ENCODE measurements at regions not wholly inside any gene's neighbourhood (a gene's known extent, or its start where the extent isn't known, plus 50 kb on each side); places are given as distances from the start of the nearest gene placed in this dataset.

DNA sequence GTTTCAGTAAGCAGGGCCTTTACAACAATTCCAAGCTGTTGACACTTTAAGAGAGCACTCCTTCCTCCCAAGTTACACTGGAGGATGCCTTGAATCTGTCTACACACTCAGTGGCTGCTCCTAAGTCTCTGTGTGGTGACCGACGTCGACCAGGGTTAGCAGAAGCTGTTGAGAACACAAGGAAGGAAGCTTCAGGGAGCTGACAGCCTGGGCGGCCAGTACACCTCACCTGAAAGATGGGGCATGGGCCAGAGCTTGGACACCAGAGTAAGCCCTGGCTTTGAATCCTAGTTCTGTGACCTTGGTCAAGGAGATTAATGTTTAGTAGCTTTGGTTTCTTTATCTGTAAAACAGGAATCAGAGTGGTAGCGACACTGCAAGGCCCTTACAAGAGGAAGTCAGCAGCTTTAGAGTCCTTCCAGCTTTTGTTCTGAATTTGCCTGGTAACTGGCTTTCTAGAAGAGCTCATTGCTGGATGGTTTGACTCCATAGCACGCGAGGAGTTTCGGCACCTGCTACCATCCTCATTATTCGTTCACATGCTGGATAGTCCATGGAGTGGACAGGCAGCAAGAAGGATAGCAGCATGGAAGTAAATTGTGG, 214.2 kb downstream of the FGF9 start:
- H3K23ac ChIP-seq (ENCODE audit: insufficient read length) = no peak overlapping the region
- H3K27me3 ChIP-seq (replicated peaks in 1 of 4; ENCODE audit: control insufficient read depth in 3 of 4, extremely low read depth in 1 of 4, insufficient read depth in 3 of 4, low read length in 3 of 4) = no peaks in the 10 kb centered on the region
- H4K5ac ChIP-seq (ENCODE audit: insufficient read length, low read depth, low read length) = no peak overlapping the region
- H4K20me1 ChIP-seq (replicated peaks in 1 of 2; ENCODE audit: control insufficient read depth in 1 of 2, insufficient read depth in 2 of 2, low read length in 2 of 2) = no peaks in the 10 kb centered on the region
- H2BK12ac ChIP-seq (ENCODE audit: low read depth, low read length) = no peak overlapping the region
- no peaks in the 10 kb centered on the region for H3K79me2 ChIP-seq (ENCODE audit: control insufficient read depth in 1 of 2, insufficient read depth in 2 of 2, low read length in 2 of 2)
- no peak overlapping the region for H4K91ac ChIP-seq (replicated peaks; ENCODE audit: insufficient read length, low read length)
- WGBS, 2 experiments (ENCODE audit: extremely low coverage in 1 of 2, insufficient coverage in 1 of 2, insufficient read length in 1 of 2, insufficient replicate concordance in 2 of 2, low coverage in 1 of 2, low lambda C conversion rate in 2 of 2, missing lambda C conversion rate in 1 of 2) = 87% methylated on average over 9 of the region's 9 CpGs; no CpG with 5 or more reads in 1 of the 2 experiments
- no peak for FAIRE-seq
- no peak overlapping the region for H2AFZ ChIP-seq (ENCODE audit: low read length)
- H3K9ac ChIP-seq (replicated peaks in 1 of 4; ENCODE audit: extremely low read depth in 1 of 4, low read depth in 3 of 4, low read length in 3 of 4) = no peak overlapping the region
- H3K27ac ChIP-seq (ENCODE audit: low read depth, low read length) = no peak overlapping the region
- no peak overlapping the region for H3K4ac ChIP-seq (replicated peaks; ENCODE audit: insufficient read length, low read depth, low read length)
- H3K4me2 ChIP-seq (ENCODE audit: insufficient read depth in 1 of 2, low read depth in 2 of 2, low read length in 2 of 2) = no peak overlapping the region
- no peak overlapping the region for H4K8ac ChIP-seq (ENCODE audit: extremely low read depth, insufficient read depth, low read length)
- H3K18ac ChIP-seq (ENCODE audit: extremely low read depth, low read length) = no peak overlapping the region
- H3K79me1 ChIP-seq (ENCODE audit: low read depth, low read length) = no peaks in the 10 kb centered on the region
- ChIA-PET POLR2A (ENCODE audit: partially characterized antibody) (interaction anchor here (1.2 to 2.1 kb wide), 2 partner anchors 10 to 15 kb away, joined by 4 to 7 read pairs; no protein-coding TSS in a partner anchor), CTCF (ENCODE audit: partially characterized antibody) (interaction anchor here (0.7 to 1.8 kb wide), 3 partner anchors 9 to 851 kb away, joined by 3 to 6 read pairs (median 3); no protein-coding TSS in a partner anchor)
- peaks cover 0 to 1% of the 10 kb centered on the region in 2 experiments; a peak in 1 of 4 replicates for H3K9me3 ChIP-seq (ENCODE audit: insufficient read depth in 2 of 2, low read depth in 1 of 2, low read length in 1 of 2)
- no peak overlapping the region for H3K4me3 ChIP-seq (ENCODE audit: extremely low read depth in 1 of 4, insufficient read depth in 2 of 4, low read depth in 3 of 4, low read length in 4 of 4)
- H3K14ac ChIP-seq (ENCODE audit: insufficient read length) = no peak overlapping the region
- DNase-seq (ENCODE audit: low read depth in 1 of 2, low spot score in 2 of 2) = no peak
- H2BK20ac ChIP-seq (ENCODE audit: low read length) = no peak overlapping the region
- no peak overlapping the region for H2BK120ac ChIP-seq (replicated peaks; ENCODE audit: low read depth, low read length)
- no peak overlapping the region for H2AK5ac ChIP-seq (ENCODE audit: low read depth, low read length)
- no peak for TF ChIP-seq POLR2AphosphoS5 (IDR thresholded peaks at IDR 0.05; ENCODE audit: low read depth, low read length)
- TF ChIP-seq, protein P1, sequence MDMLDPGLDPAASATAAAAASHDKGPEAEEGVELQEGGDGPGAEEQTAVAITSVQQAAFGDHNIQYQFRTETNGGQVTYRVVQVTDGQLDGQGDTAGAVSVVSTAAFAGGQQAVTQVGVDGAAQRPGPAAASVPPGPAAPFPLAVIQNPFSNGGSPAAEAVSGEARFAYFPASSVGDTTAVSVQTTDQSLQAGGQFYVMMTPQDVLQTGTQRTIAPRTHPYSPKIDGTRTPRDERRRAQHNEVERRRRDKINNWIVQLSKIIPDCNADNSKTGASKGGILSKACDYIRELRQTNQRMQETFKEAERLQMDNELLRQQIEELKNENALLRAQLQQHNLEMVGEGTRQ (IDR thresholded peaks at IDR 0.05; ENCODE audit: low read length) = no peak
- no peak for TF ChIP-seq CHD1 (IDR thresholded peaks at IDR 0.05; ENCODE audit: low read depth, low read length)
- TF ChIP-seq SP4 (IDR thresholded peaks at IDR 0.05; ENCODE audit: low read length) = no peak
- no peak for TF ChIP-seq KDM5A (IDR thresholded peaks at IDR 0.05; ENCODE audit: low read length)
- no peak for TF ChIP-seq POU5F1 (IDR thresholded peaks at IDR 0.05; ENCODE audit: low read depth, low read length)
- H3K4me1 ChIP-seq (replicated peaks in 1 of 4; ENCODE audit: control insufficient read depth in 3 of 4, insufficient read depth in 4 of 4, low read length in 3 of 4) = no peaks in the 10 kb centered on the region
- no peak overlapping the region for H2BK15ac ChIP-seq (ENCODE audit: low read length)
- H3K23me2 ChIP-seq (ENCODE audit: low read depth, low read length) = peaks cover 3% of the 10 kb centered on the region; the same call in 1 of the 2 replicates
- no peak overlapping the region for H3K56ac ChIP-seq (replicated peaks; ENCODE audit: insufficient read length, low read depth, low read length)
- H2BK5ac ChIP-seq (ENCODE audit: low read depth, low read length) = no peak overlapping the region
- H3K36me3 ChIP-seq (ENCODE audit: control insufficient read depth in 2 of 4, insufficient read depth in 4 of 4, low read length in 3 of 4) = no peaks in the 10 kb centered on the region
